Stimulated activated memory B cell treated with anti-CD40 and anti-IgM and Interleukin-4, amounts not matched to agents 10 μg/mL and 1 μg/mL and 100 μg/mL, for 72 hours (primary cell): ENCODE measurements at regions not wholly inside any gene's neighbourhood (a gene's known extent, or its start where the extent isn't known, plus 50 kb on each side); places are given as distances from the start of the nearest gene placed in this dataset.
A peak's percentile ranks its signal among the peaks of the same experiment; 100 is the strongest.

ENCODE experiments used
- ATAC-seq: fragments of 150-1000 bp; cut with Tn5 transposase; 2 replicates; pipeline ENCODE4 v1.10.0; 2021
- H3K27ac Mint-ChIP-seq: one replicate; pipeline ENCODE4 v1.8.0; 2022; ENCODE audit warnings: mild to moderate bottlenecking, mixed read lengths
- H3K27me3 Mint-ChIP-seq: one replicate; pipeline ENCODE4 v1.8.0; 2022; ENCODE audit warnings: mixed read lengths
- H3K36me3 Mint-ChIP-seq: one replicate; pipeline ENCODE4 v1.8.0; 2022; ENCODE audit warnings: mixed read lengths
- H3K4me1 Mint-ChIP-seq: one replicate; pipeline ENCODE4 v1.8.0; 2022; ENCODE audit warnings: mixed read lengths
- H3K4me3 Mint-ChIP-seq: one replicate; pipeline ENCODE4 v1.8.0; 2022; ENCODE audit warnings: mild to moderate bottlenecking, moderate library complexity, mixed read lengths
- H3K9me3 Mint-ChIP-seq: one replicate; pipeline ENCODE4 v1.8.0; 2022; ENCODE audit warnings: mixed read lengths

- no peak overlapping the region for H3K4me3 Mint-ChIP-seq
- peak; percentile 69 for ATAC-seq
- peaks cover 26% of the 10 kb centered on the region for H3K27me3 Mint-ChIP-seq
- no peaks in the 10 kb centered on the region for H3K9me3 Mint-ChIP-seq
- no peak overlapping the region for H3K27ac Mint-ChIP-seq
- H3K36me3 Mint-ChIP-seq = no peaks in the 10 kb centered on the region
- H3K4me1 Mint-ChIP-seq = peaks cover 6% of the 10 kb centered on the region
Measured at GRCh38 chr16:66315210-66315825, 51.2 kb upstream of the CDH5 start.

GRCh38 chr16:66311306-66311705, 55.2 kb upstream of the CDH5 start:
- H3K27me3 Mint-ChIP-seq = peaks cover 15% of the 10 kb centered on the region
- ATAC-seq = no peak
- no peaks in the 10 kb centered on the region for H3K9me3 Mint-ChIP-seq

GRCh38 chr16:66309215-66309807, 57.2 kb upstream of the CDH5 start:
- H3K4me1 Mint-ChIP-seq = no peaks in the 10 kb centered on the region
- H3K27ac Mint-ChIP-seq = no peak overlapping the region
- no peaks in the 10 kb centered on the region for H3K36me3 Mint-ChIP-seq
- H3K27me3 Mint-ChIP-seq = peaks cover 15% of the 10 kb centered on the region
- no peaks in the 10 kb centered on the region for H3K9me3 Mint-ChIP-seq
- H3K4me3 Mint-ChIP-seq = no peak overlapping the region
- ATAC-seq = no peak

More at GRCh38 chr16:66311306-66311705, 55.2 kb upstream of the CDH5 start:
- H3K36me3 Mint-ChIP-seq = no peaks in the 10 kb centered on the region
- H3K4me1 Mint-ChIP-seq = peaks cover 6% of the 10 kb centered on the region
- no peak overlapping the region for H3K4me3 Mint-ChIP-seq
- no peak overlapping the region for H3K27ac Mint-ChIP-seq

GRCh38 chr16:66308096-66308495, 58.4 kb upstream of the CDH5 start:
- Mint-ChIP-seq H3K4me3 (no peak overlapping the region), H3K36me3 (no peaks in the 10 kb centered on the region), H3K9me3 (no peaks in the 10 kb centered on the region), H3K27ac (no peak overlapping the region), H3K27me3 (peaks cover 17% of the 10 kb centered on the region), H3K4me1 (no peaks in the 10 kb centered on the region)
- ATAC-seq = no peak

- Mint-ChIP-seq H3K36me3 (no peaks in the 10 kb centered on the region), H3K4me3 (no peak overlapping the region), H3K27ac (no peak overlapping the region), H3K27me3 (peaks cover 29% of the 10 kb centered on the region), H3K4me1 (no peaks in the 10 kb centered on the region), H3K9me3 (peaks cover 3% of the 10 kb centered on the region)
- no peak for ATAC-seq
Measured at GRCh38 chr16:66306366-66307150, 59.9 kb upstream of the CDH5 start.

- Mint-ChIP-seq H3K27ac (no peak overlapping the region), H3K27me3 (peaks cover 45% of the 10 kb centered on the region), H3K4me3 (no peak overlapping the region), H3K9me3 (peaks cover 8% of the 10 kb centered on the region), H3K4me1 (no peaks in the 10 kb centered on the region), H3K36me3 (no peaks in the 10 kb centered on the region)
- ATAC-seq = no peak
Measured at GRCh38 chr16:66304961-66305360, 61.5 kb upstream of the CDH5 start.

GRCh38 chr16:66304151-66304550, 62.3 kb upstream of the CDH5 start:
- peaks cover 8% of the 10 kb centered on the region for H3K9me3 Mint-ChIP-seq
- no peak for ATAC-seq
- no peak overlapping the region for H3K4me3 Mint-ChIP-seq
- H3K27ac Mint-ChIP-seq = no peak overlapping the region
- H3K36me3 Mint-ChIP-seq = no peaks in the 10 kb centered on the region
- H3K27me3 Mint-ChIP-seq = peaks cover 39% of the 10 kb centered on the region
- H3K4me1 Mint-ChIP-seq = no peaks in the 10 kb centered on the region

- H3K4me1 Mint-ChIP-seq = no peaks in the 10 kb centered on the region
- no peak for ATAC-seq
- no peaks in the 10 kb centered on the region for H3K36me3 Mint-ChIP-seq
- H3K27ac Mint-ChIP-seq = no peak overlapping the region
- H3K27me3 Mint-ChIP-seq = peaks cover 30% of the 10 kb centered on the region
- H3K4me3 Mint-ChIP-seq = no peak overlapping the region
- peaks cover 8% of the 10 kb centered on the region for H3K9me3 Mint-ChIP-seq
Measured at GRCh38 chr16:66300501-66300900, 66.0 kb upstream of the CDH5 start.

- Mint-ChIP-seq H3K36me3 (no peaks in the 10 kb centered on the region), H3K9me3 (peaks cover 8% of the 10 kb centered on the region), H3K27ac (no peak overlapping the region), H3K4me1 (no peaks in the 10 kb centered on the region), H3K4me3 (no peak overlapping the region), H3K27me3 (peaks cover 30% of the 10 kb centered on the region)
- no peak for ATAC-seq
Measured at GRCh38 chr16:66300037-66300436, 66.5 kb upstream of the CDH5 start.

- peaks cover 8% of the 10 kb centered on the region for H3K9me3 Mint-ChIP-seq
- no peak overlapping the region for H3K27ac Mint-ChIP-seq
- no peaks in the 10 kb centered on the region for H3K4me1 Mint-ChIP-seq
- H3K4me3 Mint-ChIP-seq = no peak overlapping the region
- ATAC-seq = no peak
- H3K36me3 Mint-ChIP-seq = no peaks in the 10 kb centered on the region
- H3K27me3 Mint-ChIP-seq = peaks cover 30% of the 10 kb centered on the region
Measured at GRCh38 chr16:66299349-66299748, 67.1 kb upstream of the CDH5 start.

GRCh38 chr16:66298571-66299120, 67.8 kb upstream of the CDH5 start:
- Mint-ChIP-seq H3K27ac (no peak overlapping the region), H3K36me3 (no peaks in the 10 kb centered on the region), H3K9me3 (peaks cover 8% of the 10 kb centered on the region), H3K4me3 (no peak overlapping the region), H3K27me3 (peaks cover 31% of the 10 kb centered on the region), H3K4me1 (no peaks in the 10 kb centered on the region)
- no peak for ATAC-seq

GRCh38 chr16:66298006-66298405, 68.5 kb upstream of the CDH5 start:
- Mint-ChIP-seq H3K27me3 (peaks cover 35% of the 10 kb centered on the region), H3K9me3 (peaks cover 8% of the 10 kb centered on the region), H3K36me3 (no peaks in the 10 kb centered on the region), H3K4me3 (no peak overlapping the region), H3K4me1 (no peaks in the 10 kb centered on the region), H3K27ac (no peak overlapping the region)
- ATAC-seq = no peak

GRCh38 chr16:66296591-66296990, 69.9 kb upstream of the CDH5 start:
- Mint-ChIP-seq H3K36me3 (no peaks in the 10 kb centered on the region), H3K9me3 (peaks cover 5% of the 10 kb centered on the region), H3K4me1 (no peaks in the 10 kb centered on the region), H3K27ac (no peak overlapping the region), H3K27me3 (peaks cover 35% of the 10 kb centered on the region), H3K4me3 (no peak overlapping the region)
- no peak for ATAC-seq

- Mint-ChIP-seq H3K36me3 (no peaks in the 10 kb centered on the region), H3K9me3 (peaks cover 5% of the 10 kb centered on the region), H3K4me1 (no peaks in the 10 kb centered on the region), H3K4me3 (no peak overlapping the region), H3K27me3 (peaks cover 29% of the 10 kb centered on the region), H3K27ac (no peak overlapping the region)
- ATAC-seq = no peak
Measured at GRCh38 chr16:66295761-66296546, 70.5 kb upstream of the CDH5 start.

- Mint-ChIP-seq H3K27ac (no peak overlapping the region), H3K4me1 (no peaks in the 10 kb centered on the region), H3K36me3 (no peaks in the 10 kb centered on the region), H3K4me3 (no peak overlapping the region), H3K9me3 (no peaks in the 10 kb centered on the region), H3K27me3 (peaks cover 21% of the 10 kb centered on the region)
- ATAC-seq = no peak
Measured at GRCh38 chr16:66295213-66295612, 71.3 kb upstream of the CDH5 start.
